Thoracic aorta (tissue), 2 donors: ENCODE measurements at regions not wholly inside any gene's neighbourhood (a gene's known extent, or its start where the extent isn't known, plus 50 kb on each side); places are given as distances from the start of the nearest gene placed in this dataset.

Experiments
- ATAC-seq: fragments of 150-250 bp; one replicate; pipeline ENCODE4 v1.8.0; 2017; ENCODE audit warnings: low read depth; ENCODE audit not compliant: insufficient number of reproducible peaks, low FRiP score
- DNase-seq: peaks from one replicate; pipeline ENCODE4 v3.0.0-alpha.2; 2020; ENCODE audit warnings: low spot score
- H3K27ac ChIP-seq, 2 donors: fragments of 200-600 bp; sonication (generic); 1 replicate in 1 of 2; 2 replicates in 1 of 2; pipeline ENCODE4 v1.5.1; 2016; ENCODE audit warnings: mild to moderate bottlenecking in 2 of 2, moderate library complexity in 2 of 2
- H3K27me3 ChIP-seq: fragments of 200-600 bp; sonication (generic); replicated peaks from 2 replicates; pipeline ENCODE4 v1.6.0; 2016; ENCODE audit warnings: mild to moderate bottlenecking; ENCODE audit not compliant: insufficient read depth
- H3K36me3 ChIP-seq: fragments of 200-600 bp; sonication (generic); one replicate; pipeline ENCODE4 v1.5.1; 2016
- H3K4me1 ChIP-seq, 2 donors: fragments of 200-600 bp; sonication (generic); 1 replicate in 1 of 2; 2 replicates in 1 of 2; pipeline versions ENCODE4 v1.5.1 to v1.6.0; 2016; ENCODE audit warnings: low read depth in 2 of 2, mild to moderate bottlenecking in 1 of 2; ENCODE audit not compliant: control insufficient read depth in 1 of 2
- H3K4me3 ChIP-seq: fragments of 200-600 bp; sonication (generic); 2 replicates; pipeline ENCODE4 v1.5.1; 2016; ENCODE audit warnings: mild to moderate bottlenecking
- H3K9me3 ChIP-seq: fragments of 200-600 bp; sonication (generic); 2 replicates; pipeline ENCODE4 v1.5.1; 2016
- TF ChIP-seq, protein P1 (sequence below): fragments of 200-600 bp; sonication (generic); IDR thresholded peaks from one replicate; pipeline ENCODE4 v1.5.1; 2019; ENCODE audit warnings: antibody characterized with exemption

DNA sequence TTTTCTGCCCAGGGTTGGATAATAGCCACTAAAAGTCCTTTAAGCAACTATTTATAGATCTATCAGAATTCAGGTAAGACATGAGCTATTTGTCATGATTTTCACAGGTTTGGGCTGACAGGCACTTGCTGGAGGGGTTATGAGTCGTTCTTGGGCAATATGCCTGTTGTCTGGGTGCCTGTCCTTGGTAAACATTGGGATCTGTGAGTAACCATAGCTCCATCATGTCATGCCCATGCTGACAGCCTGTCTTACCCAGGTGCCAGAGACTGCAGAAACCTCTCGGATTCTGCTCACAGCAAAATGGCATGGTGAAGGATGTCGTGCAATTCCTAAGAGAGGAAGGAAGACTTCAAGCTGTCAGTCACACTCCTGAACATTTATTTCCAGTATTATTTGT lies 116.0 kb upstream of the PUDP start:
- no peak for ATAC-seq
- TF ChIP-seq, protein P1, sequence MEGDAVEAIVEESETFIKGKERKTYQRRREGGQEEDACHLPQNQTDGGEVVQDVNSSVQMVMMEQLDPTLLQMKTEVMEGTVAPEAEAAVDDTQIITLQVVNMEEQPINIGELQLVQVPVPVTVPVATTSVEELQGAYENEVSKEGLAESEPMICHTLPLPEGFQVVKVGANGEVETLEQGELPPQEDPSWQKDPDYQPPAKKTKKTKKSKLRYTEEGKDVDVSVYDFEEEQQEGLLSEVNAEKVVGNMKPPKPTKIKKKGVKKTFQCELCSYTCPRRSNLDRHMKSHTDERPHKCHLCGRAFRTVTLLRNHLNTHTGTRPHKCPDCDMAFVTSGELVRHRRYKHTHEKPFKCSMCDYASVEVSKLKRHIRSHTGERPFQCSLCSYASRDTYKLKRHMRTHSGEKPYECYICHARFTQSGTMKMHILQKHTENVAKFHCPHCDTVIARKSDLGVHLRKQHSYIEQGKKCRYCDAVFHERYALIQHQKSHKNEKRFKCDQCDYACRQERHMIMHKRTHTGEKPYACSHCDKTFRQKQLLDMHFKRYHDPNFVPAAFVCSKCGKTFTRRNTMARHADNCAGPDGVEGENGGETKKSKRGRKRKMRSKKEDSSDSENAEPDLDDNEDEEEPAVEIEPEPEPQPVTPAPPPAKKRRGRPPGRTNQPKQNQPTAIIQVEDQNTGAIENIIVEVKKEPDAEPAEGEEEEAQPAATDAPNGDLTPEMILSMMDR = no peak
- no peaks in the 10 kb centered on the region for H3K9me3 ChIP-seq

GRCh38 chrX:7263330-7263729 lies 115.4 kb upstream of the PUDP start:
- ATAC-seq (no peak), DNase-seq (no peak)
- no peaks in the 10 kb centered on the region for H3K36me3 ChIP-seq
- H3K27me3 ChIP-seq = no peaks in the 10 kb centered on the region
- no peak overlapping the region for H3K27ac ChIP-seq
- H3K4me1 ChIP-seq = no peaks in the 10 kb centered on the region
- no peak overlapping the region for H3K4me3 ChIP-seq
- TF ChIP-seq, protein P1 = no peak
- no peaks in the 10 kb centered on the region for H3K9me3 ChIP-seq

More for the DNA sequence above, 116.0 kb upstream of the PUDP start:
- H3K36me3 ChIP-seq = no peaks in the 10 kb centered on the region
- H3K4me1 ChIP-seq = no peaks in the 10 kb centered on the region
- no peak overlapping the region for H3K4me3 ChIP-seq
- H3K27ac ChIP-seq = no peak overlapping the region
- no peak for DNase-seq
- no peaks in the 10 kb centered on the region for H3K27me3 ChIP-seq

DNA sequence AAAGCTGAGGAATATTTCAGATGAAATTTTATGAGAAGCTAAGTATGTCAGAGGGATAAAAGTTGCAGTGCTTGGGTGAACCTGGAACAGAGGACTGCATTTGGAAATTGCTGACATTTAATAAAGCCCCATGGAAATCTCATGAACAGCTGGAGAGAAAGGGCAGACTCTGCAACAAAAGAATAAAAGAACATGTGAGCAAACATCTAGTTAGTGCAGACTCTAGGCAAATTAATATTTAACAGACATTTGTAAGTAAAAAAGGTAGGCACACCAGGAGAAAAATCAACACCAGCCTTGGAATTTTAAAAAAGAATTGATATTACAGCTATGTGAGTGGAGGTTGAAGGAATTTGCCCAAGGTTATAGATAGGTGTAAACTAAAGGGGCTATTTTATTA lies 114.6 kb upstream of the PUDP start:
- TF ChIP-seq, protein P1 = no peak

DNA sequence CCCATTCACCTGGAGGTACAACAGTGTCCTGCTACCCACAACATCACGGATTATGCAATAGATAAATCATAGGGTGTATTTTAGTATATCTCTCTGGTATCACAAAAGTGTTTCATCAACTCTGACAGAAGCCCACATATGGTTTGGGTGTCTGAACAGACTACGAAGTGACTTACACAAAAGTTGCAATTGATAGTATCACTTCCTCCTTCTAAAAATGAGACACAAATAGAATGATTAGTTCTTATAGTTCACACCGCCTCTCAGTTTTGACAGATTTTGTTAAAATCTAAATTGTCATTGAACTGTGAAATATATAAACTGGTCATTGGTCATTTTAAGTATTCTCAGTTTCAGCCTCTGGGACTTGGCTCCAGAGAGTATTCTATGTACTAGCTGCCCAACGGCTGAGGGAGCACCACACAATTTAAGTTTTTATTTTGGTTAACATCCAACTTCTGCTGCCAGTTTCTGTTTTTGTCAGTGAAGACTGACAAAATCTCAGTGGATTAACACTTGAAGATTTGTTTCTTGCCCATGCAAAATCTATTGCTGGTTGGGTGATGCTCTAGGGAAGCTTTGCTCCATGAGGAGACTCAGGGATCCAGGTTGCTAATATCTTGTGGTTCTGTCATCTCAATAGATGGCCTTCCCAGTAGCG lies 113.8 kb upstream of the PUDP start:
- TF ChIP-seq, protein P1 = no peak
- H3K4me3 ChIP-seq = no peak overlapping the region
- ATAC-seq = no peak
- DNase-seq = no peak
- no peaks in the 10 kb centered on the region for H3K9me3 ChIP-seq
- H3K27me3 ChIP-seq = no peaks in the 10 kb centered on the region
- no peak overlapping the region for H3K27ac ChIP-seq
- H3K4me1 ChIP-seq = no peaks in the 10 kb centered on the region
- no peaks in the 10 kb centered on the region for H3K36me3 ChIP-seq

More for the DNA sequence above, 114.6 kb upstream of the PUDP start:
- ATAC-seq (no peak), DNase-seq (no peak)
- no peaks in the 10 kb centered on the region for H3K36me3 ChIP-seq
- H3K9me3 ChIP-seq = no peaks in the 10 kb centered on the region
- no peak overlapping the region for H3K4me3 ChIP-seq
- H3K27ac ChIP-seq = no peak overlapping the region
- H3K4me1 ChIP-seq = no peaks in the 10 kb centered on the region
- no peaks in the 10 kb centered on the region for H3K27me3 ChIP-seq

DNA sequence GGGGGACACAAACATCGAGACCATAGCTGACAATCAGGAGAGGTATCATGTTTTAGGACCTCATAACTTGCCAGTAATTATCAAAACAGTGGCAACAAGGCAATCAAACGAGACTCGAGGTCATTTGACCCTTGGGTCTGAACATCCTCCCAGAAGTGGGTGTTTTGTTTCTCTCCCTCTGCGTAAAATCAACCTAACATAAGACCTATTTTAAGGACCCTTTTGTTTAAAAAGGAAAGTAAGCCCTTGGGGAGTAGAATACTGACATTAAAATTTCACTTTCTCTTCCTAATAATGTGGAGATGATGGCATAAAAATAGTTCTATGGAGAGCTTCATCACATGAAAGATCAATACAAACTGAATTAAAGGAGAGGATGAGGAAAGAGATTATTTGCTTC lies 106.2 kb upstream of the PUDP start:
- no peaks in the 10 kb centered on the region for H3K4me1 ChIP-seq
- no peak overlapping the region for H3K4me3 ChIP-seq
- no peaks in the 10 kb centered on the region for H3K9me3 ChIP-seq
- no peaks in the 10 kb centered on the region for H3K36me3 ChIP-seq
- DNase-seq = no peak
- TF ChIP-seq, protein P1 = no peak
- no peaks in the 10 kb centered on the region for H3K27me3 ChIP-seq
- H3K27ac ChIP-seq = no peak overlapping the region
- no peak for ATAC-seq
